Bronchial epithelial cell (primary cell): ENCODE measurements at regions not wholly inside any gene's neighbourhood (a gene's known extent, or its start where the extent isn't known, plus 50 kb on each side); places are given as distances from the start of the nearest gene placed in this dataset.

Experiments used
- DNase-seq: peaks from one replicate; pipeline ENCODE4 v3.0.0-alpha.2; 2010; ENCODE audit warnings: low read depth
- FAIRE-seq: peaks from 2 replicates; lab custom pipeline; 2011; peaks lifted over from hg19 to GRCh38; lab: Jason Lieb, UNC
- H3K27me3 ChIP-seq: 2 replicates; pipeline ENCODE4 v1.5.1; 2011; ENCODE audit warnings: low read length; ENCODE audit not compliant: control insufficient read depth, insufficient read depth
- H3K36me3 ChIP-seq: 2 replicates; pipeline ENCODE4 v1.5.1; 2011; ENCODE audit warnings: low read length; ENCODE audit not compliant: control insufficient read depth, insufficient read depth
- H3K4me3 ChIP-seq: 2 replicates; pipeline ENCODE4 v1.5.1; 2011; ENCODE audit warnings: mild to moderate bottlenecking, low read depth, low read length, control low read depth
- CTCF ChIP-seq: IDR thresholded peaks from 2 replicates; pipeline ENCODE4 v1.5.1; 2011; ENCODE audit warnings: mild to moderate bottlenecking, moderate library complexity, low read length, control low read depth, inconsistent platforms; ENCODE audit not compliant: insufficient read depth, severe bottlenecking

- no peak for TF ChIP-seq CTCF
- no peak overlapping the region for H3K4me3 ChIP-seq
- no peak for FAIRE-seq
- no peaks in the 10 kb centered on the region for H3K27me3 ChIP-seq
- no peaks in the 10 kb centered on the region for H3K36me3 ChIP-seq
- DNase-seq, result no peak
Observed at GRCh38 chr11:45583981-45584566, 81.3 kb downstream of the CHST1 start.

- Histone ChIP-seq H3K27me3 (no peaks in the 10 kb centered on the region), H3K36me3 (no peaks in the 10 kb centered on the region), H3K4me3 (no peak overlapping the region)
- DNase-seq (peak; percentile 10), FAIRE-seq (no peak)
- no peak for TF ChIP-seq CTCF
Observed at GRCh38 chr11:45580399-45580798, 85.0 kb downstream of the CHST1 start.

GRCh38 chr11:45578316-45578715 is 87.1 kb downstream of the CHST1 start:
- no peak for DNase-seq
- TF ChIP-seq CTCF, result no peak
- no peak for FAIRE-seq
- Histone ChIP-seq H3K36me3 (no peaks in the 10 kb centered on the region), H3K4me3 (no peak overlapping the region), H3K27me3 (no peaks in the 10 kb centered on the region)

- TF ChIP-seq CTCF, result no peak
- no peak for DNase-seq
- Histone ChIP-seq H3K36me3 (no peaks in the 10 kb centered on the region), H3K4me3 (no peak overlapping the region), H3K27me3 (no peaks in the 10 kb centered on the region)
- FAIRE-seq, result no peak
Observed at GRCh38 chr11:45577752-45578151, 87.7 kb downstream of the CHST1 start.

GRCh38 chr11:45576461-45577215 is 88.8 kb downstream of the CHST1 start:
- no peak for TF ChIP-seq CTCF
- DNase-seq (no peak), FAIRE-seq (no peak)
- H3K4me3 ChIP-seq, result no peak overlapping the region
- no peaks in the 10 kb centered on the region for H3K27me3 ChIP-seq
- no peaks in the 10 kb centered on the region for H3K36me3 ChIP-seq

- no peak for DNase-seq
- Histone ChIP-seq H3K4me3 (no peak overlapping the region), H3K36me3 (no peaks in the 10 kb centered on the region), H3K27me3 (no peaks in the 10 kb centered on the region)
- TF ChIP-seq CTCF, result no peak
- FAIRE-seq, result no peak
Observed at GRCh38 chr11:45573728-45574127, 91.7 kb downstream of the CHST1 start.
